PFSK-1 (cell line): ENCODE measurements at regions not wholly inside any gene's neighbourhood (a gene's known extent, or its start where the extent isn't known, plus 50 kb on each side); places are given as distances from the start of the nearest gene placed in this dataset.

Experiments
- POLR2AphosphoS5 ChIP-seq: IDR thresholded peaks from 2 replicates; pipeline ENCODE4 v1.6.1; 2012; ENCODE audit warnings: low read depth, mild to moderate bottlenecking, control low read depth, low read length, moderate library complexity
- SIN3A ChIP-seq: IDR thresholded peaks from 2 replicates; pipeline ENCODE4 v1.6.1; 2012; ENCODE audit warnings: mild to moderate bottlenecking, low read length, moderate library complexity, borderline replicate concordance; ENCODE audit not compliant: insufficient read depth
- TF ChIP-seq, protein P1 (sequence below), 2 experiments: IDR thresholded peaks; 2 replicates each; pipeline versions ENCODE4 v1.6.1 to v1.8.0; 2011 to 2012; ENCODE audit warnings: low read depth in 2 of 2, low read length in 2 of 2, control low read depth in 1 of 2, inconsistent platforms in 1 of 2, mild to moderate bottlenecking in 1 of 2, moderate library complexity in 1 of 2; ENCODE audit not compliant: insufficient read depth in 1 of 2

DNA sequence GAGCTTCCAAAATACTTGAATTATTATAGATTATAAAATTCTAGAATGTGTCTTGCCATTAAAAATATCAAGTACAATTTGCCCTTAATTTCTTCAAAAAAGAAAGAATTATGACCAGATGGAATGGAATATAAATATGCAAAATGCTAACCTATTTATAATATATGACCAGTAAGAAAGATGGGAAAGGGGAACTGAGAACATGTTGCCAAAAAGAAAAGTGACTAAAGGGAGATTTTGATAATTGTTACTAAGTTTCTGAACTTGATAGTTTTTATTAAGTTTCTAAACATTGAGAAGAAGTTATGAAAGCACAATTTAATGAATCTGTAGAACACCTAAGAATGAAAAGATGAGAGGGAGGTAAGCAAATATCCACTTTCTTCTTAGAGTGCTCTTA is 188.4 kb upstream of the NR4A3 start:
- TF ChIP-seq POLR2AphosphoS5 = no peak
- TF ChIP-seq, protein P1, sequence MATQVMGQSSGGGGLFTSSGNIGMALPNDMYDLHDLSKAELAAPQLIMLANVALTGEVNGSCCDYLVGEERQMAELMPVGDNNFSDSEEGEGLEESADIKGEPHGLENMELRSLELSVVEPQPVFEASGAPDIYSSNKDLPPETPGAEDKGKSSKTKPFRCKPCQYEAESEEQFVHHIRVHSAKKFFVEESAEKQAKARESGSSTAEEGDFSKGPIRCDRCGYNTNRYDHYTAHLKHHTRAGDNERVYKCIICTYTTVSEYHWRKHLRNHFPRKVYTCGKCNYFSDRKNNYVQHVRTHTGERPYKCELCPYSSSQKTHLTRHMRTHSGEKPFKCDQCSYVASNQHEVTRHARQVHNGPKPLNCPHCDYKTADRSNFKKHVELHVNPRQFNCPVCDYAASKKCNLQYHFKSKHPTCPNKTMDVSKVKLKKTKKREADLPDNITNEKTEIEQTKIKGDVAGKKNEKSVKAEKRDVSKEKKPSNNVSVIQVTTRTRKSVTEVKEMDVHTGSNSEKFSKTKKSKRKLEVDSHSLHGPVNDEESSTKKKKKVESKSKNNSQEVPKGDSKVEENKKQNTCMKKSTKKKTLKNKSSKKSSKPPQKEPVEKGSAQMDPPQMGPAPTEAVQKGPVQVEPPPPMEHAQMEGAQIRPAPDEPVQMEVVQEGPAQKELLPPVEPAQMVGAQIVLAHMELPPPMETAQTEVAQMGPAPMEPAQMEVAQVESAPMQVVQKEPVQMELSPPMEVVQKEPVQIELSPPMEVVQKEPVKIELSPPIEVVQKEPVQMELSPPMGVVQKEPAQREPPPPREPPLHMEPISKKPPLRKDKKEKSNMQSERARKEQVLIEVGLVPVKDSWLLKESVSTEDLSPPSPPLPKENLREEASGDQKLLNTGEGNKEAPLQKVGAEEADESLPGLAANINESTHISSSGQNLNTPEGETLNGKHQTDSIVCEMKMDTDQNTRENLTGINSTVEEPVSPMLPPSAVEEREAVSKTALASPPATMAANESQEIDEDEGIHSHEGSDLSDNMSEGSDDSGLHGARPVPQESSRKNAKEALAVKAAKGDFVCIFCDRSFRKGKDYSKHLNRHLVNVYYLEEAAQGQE (IDR thresholded peaks at IDR 0.05; ENCODE audit: insufficient read depth in 1 of 2, low read depth in 2 of 2, low read length in 2 of 2) = no peak
- no peak for TF ChIP-seq SIN3A
